ENCODE measurements at regions not wholly inside any gene's neighbourhood (a gene's known extent, or its start where the extent isn't known, plus 50 kb on each side); places are given as distances from the start of the nearest gene placed in this dataset.

DNA sequence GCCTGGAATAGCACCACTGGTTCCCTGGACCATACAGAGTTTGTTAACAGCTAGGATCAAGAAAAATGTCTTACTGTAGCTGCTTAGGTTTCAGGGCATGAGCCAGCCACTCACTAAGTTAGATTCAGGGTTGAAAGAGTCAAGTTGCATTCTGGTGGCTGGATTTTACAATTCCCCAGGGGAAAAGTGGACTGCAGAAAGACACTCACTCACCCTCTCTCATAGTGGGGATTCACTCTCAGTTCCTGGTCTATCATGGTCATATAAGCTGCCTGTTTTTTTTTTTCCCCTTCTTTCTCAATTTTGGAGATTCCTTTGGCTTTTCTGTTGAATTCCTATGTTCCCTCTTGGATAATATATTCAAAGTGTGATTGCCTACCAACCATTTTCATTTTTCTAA lies 744.2 kb upstream of the GRIA3 start:
- TF ChIP-seq, protein P1, sequence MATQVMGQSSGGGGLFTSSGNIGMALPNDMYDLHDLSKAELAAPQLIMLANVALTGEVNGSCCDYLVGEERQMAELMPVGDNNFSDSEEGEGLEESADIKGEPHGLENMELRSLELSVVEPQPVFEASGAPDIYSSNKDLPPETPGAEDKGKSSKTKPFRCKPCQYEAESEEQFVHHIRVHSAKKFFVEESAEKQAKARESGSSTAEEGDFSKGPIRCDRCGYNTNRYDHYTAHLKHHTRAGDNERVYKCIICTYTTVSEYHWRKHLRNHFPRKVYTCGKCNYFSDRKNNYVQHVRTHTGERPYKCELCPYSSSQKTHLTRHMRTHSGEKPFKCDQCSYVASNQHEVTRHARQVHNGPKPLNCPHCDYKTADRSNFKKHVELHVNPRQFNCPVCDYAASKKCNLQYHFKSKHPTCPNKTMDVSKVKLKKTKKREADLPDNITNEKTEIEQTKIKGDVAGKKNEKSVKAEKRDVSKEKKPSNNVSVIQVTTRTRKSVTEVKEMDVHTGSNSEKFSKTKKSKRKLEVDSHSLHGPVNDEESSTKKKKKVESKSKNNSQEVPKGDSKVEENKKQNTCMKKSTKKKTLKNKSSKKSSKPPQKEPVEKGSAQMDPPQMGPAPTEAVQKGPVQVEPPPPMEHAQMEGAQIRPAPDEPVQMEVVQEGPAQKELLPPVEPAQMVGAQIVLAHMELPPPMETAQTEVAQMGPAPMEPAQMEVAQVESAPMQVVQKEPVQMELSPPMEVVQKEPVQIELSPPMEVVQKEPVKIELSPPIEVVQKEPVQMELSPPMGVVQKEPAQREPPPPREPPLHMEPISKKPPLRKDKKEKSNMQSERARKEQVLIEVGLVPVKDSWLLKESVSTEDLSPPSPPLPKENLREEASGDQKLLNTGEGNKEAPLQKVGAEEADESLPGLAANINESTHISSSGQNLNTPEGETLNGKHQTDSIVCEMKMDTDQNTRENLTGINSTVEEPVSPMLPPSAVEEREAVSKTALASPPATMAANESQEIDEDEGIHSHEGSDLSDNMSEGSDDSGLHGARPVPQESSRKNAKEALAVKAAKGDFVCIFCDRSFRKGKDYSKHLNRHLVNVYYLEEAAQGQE (IDR thresholded peaks at IDR 0.05; ENCODE audit: insufficient read depth in 1 of 2, low read depth in 2 of 2, low read length in 1 of 2): no peak
- TF ChIP-seq TCF7L2 (IDR thresholded peaks at IDR 0.05; ENCODE audit: low read depth, low read length) (no peak), POLR2AphosphoS5 (IDR thresholded peaks at IDR 0.05; ENCODE audit: low read depth, low read length) (no peak), SIN3A (IDR thresholded peaks at IDR 0.05; ENCODE audit: borderline replicate concordance, insufficient read depth, low read depth, low read length) (no peak)
- TF ChIP-seq, protein P2, sequence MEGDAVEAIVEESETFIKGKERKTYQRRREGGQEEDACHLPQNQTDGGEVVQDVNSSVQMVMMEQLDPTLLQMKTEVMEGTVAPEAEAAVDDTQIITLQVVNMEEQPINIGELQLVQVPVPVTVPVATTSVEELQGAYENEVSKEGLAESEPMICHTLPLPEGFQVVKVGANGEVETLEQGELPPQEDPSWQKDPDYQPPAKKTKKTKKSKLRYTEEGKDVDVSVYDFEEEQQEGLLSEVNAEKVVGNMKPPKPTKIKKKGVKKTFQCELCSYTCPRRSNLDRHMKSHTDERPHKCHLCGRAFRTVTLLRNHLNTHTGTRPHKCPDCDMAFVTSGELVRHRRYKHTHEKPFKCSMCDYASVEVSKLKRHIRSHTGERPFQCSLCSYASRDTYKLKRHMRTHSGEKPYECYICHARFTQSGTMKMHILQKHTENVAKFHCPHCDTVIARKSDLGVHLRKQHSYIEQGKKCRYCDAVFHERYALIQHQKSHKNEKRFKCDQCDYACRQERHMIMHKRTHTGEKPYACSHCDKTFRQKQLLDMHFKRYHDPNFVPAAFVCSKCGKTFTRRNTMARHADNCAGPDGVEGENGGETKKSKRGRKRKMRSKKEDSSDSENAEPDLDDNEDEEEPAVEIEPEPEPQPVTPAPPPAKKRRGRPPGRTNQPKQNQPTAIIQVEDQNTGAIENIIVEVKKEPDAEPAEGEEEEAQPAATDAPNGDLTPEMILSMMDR (IDR thresholded peaks at IDR 0.05): no peak
- in situ Hi-C loops (cut with HindIII; ENCODE audit: low pct_unique_long_range_greater_than_20kb, low sequenced_read_pairs) (no loop called here), intact Hi-C loops (cut with micrococcal nuclease; ENCODE audit: unreplicated experiment) (no loop called here)
- BruUV-seq (replicated peaks): no TSS peak
- H3K27me3 ChIP-seq (ENCODE audit: control insufficient read depth, insufficient read depth, low read length): no peaks in the 10 kb centered on the region
- H3K9me3 ChIP-seq (ENCODE audit: control insufficient read depth, insufficient read depth, low read depth, low read length): 0 out of 2 replicates have a peak, but pooled peaks cover 2% of the 10 kb centered on the region
- CTCF ChIA-PET: no interaction called here
- H3K27ac ChIP-seq (ENCODE audit: low read length): no peak overlapping the region
- DNase-seq (ENCODE audit: low read depth, low spot score) (no peak), ATAC-seq (no peak)
- H3K4me3 ChIP-seq (ENCODE audit: low read depth in 2 of 2, low read length in 2 of 2): no peak overlapping the region
- no peaks in the 10 kb centered on the region for H3K4me1 ChIP-seq (ENCODE audit: control insufficient read depth, insufficient read depth, low read length)
- no peaks in the 10 kb centered on the region for H3K36me3 ChIP-seq (ENCODE audit: control insufficient read depth, insufficient read depth, low read length)
- POLR2A ChIA-PET: no interaction called here

DNA sequence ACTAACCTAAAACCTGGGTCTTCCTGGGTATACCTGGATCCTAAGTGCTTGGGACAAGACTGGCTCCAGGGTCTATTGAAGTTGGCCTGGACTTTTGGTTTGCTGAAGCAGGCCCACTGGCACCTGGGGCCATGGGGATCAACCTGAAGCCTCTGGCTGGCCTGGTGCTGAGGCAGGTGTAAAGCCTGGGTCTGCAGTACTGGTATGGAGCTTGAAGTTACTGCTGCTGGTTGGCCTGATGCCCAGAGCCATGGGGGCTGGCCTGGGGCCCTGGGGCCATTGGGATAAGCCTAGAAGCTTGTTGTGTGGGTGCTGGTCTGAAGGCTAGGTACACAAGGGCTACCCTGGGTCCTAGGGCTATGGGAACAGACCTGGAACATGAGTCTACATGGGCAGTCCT lies 743.2 kb upstream of the GRIA3 start:
- CTCF ChIA-PET: no interaction called here
- no peaks in the 10 kb centered on the region for H3K4me1 ChIP-seq (ENCODE audit: control insufficient read depth, insufficient read depth, low read length)
- POLR2A ChIA-PET: no interaction called here
- TF ChIP-seq, protein P1 (IDR thresholded peaks at IDR 0.05; ENCODE audit: insufficient read depth in 1 of 2, low read depth in 2 of 2, low read length in 1 of 2): no peak
- TF ChIP-seq TCF7L2 (IDR thresholded peaks at IDR 0.05; ENCODE audit: low read depth, low read length) (no peak), POLR2AphosphoS5 (IDR thresholded peaks at IDR 0.05; ENCODE audit: low read depth, low read length) (no peak), SIN3A (IDR thresholded peaks at IDR 0.05; ENCODE audit: borderline replicate concordance, insufficient read depth, low read depth, low read length) (no peak)
- TF ChIP-seq, protein P2 (IDR thresholded peaks at IDR 0.05): no peak
- BruUV-seq (replicated peaks): no TSS peak
- H3K4me3 ChIP-seq (ENCODE audit: low read depth in 2 of 2, low read length in 2 of 2): no peak overlapping the region
- intact Hi-C loops (cut with micrococcal nuclease; ENCODE audit: unreplicated experiment) (no loop called here), in situ Hi-C loops (cut with HindIII; ENCODE audit: low pct_unique_long_range_greater_than_20kb, low sequenced_read_pairs) (no loop called here)
- H3K27me3 ChIP-seq (ENCODE audit: control insufficient read depth, insufficient read depth, low read length): no peaks in the 10 kb centered on the region
- DNase-seq (ENCODE audit: low read depth, low spot score) (no peak), ATAC-seq (no peak)
- no peaks in the 10 kb centered on the region for H3K36me3 ChIP-seq (ENCODE audit: control insufficient read depth, insufficient read depth, low read length)
- H3K9me3 ChIP-seq (ENCODE audit: control insufficient read depth, insufficient read depth, low read depth, low read length): 0 out of 2 replicates have a peak, but pooled peaks cover 2% of the 10 kb centered on the region
- H3K27ac ChIP-seq (ENCODE audit: low read length): no peak overlapping the region

Measured in Panc1 (cell line).